Neural crest cell (in vitro differentiated cells): ENCODE measurements at regions not wholly inside any gene's neighbourhood (a gene's known extent, or its start where the extent isn't known, plus 50 kb on each side); places are given as distances from the start of the nearest gene placed in this dataset.

ENCODE experiments used
- DNase-seq: peaks from one replicate; pipeline ENCODE4 v3.0.0; 2021; ENCODE audit warnings: low read depth, mixed read lengths, low spot score
- H3K27ac Mint-ChIP-seq: one replicate; pipeline ENCODE4 v1.8.0; 2021; ENCODE audit warnings: mild to moderate bottlenecking, mixed read lengths; ENCODE audit not compliant: unreplicated experiment
- H3K27me3 Mint-ChIP-seq: 2 replicates; pipeline ENCODE4 v1.8.0; 2021; ENCODE audit warnings: low read depth, mild to moderate bottlenecking, mixed read lengths
- H3K36me3 Mint-ChIP-seq: 2 replicates; pipeline ENCODE4 v1.8.0; 2021; ENCODE audit warnings: low read depth, mild to moderate bottlenecking, mixed read lengths
- H3K4me1 Mint-ChIP-seq: 2 replicates; pipeline ENCODE4 v1.8.0; 2021; ENCODE audit warnings: mixed read lengths
- H3K4me3 Mint-ChIP-seq: one replicate; pipeline ENCODE4 v1.8.0; 2021; ENCODE audit warnings: mild to moderate bottlenecking, mixed read lengths
- H3K9me3 Mint-ChIP-seq: 2 replicates; pipeline ENCODE4 v1.8.0; 2021; ENCODE audit warnings: mixed read lengths
- TF ChIP-seq, protein P1 (sequence below): fragments of 200-600 bp; sonication (generic); conservative IDR thresholded peaks from 2 replicates; pipeline ENCODE4 v1.5.0; 2021; ENCODE audit warnings: antibody characterized with exemption, mild to moderate bottlenecking

DNA sequence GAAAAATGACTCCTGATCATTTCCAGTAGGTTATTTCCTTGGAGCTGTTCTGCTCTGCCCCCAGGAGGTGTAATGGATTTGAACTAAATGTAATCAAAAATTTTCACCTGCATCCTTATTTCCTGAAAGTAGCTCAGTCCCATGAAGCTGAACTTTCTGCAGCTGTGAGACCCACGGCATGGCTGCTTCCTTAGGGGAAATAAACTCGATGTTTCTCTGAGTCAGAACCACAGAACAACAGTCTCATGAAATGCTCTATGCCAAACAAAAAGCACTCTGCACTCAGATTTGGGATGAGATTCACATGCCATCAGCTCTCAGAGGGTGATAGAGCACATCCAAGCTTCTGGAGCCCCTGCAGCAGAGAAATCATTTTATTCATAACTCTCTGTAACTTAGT lies 224.1 kb upstream of the PLEKHG7 start:
- Mint-ChIP-seq H3K4me3 (no peak overlapping the region), H3K4me1 (peaks cover 4% of the 10 kb centered on the region), H3K36me3 (peaks cover 2% of the 10 kb centered on the region), H3K9me3 (peaks cover 8% of the 10 kb centered on the region), H3K27me3 (no peaks in the 10 kb centered on the region), H3K27ac (no peak overlapping the region)
- DNase-seq = no peak
- TF ChIP-seq, protein P1, sequence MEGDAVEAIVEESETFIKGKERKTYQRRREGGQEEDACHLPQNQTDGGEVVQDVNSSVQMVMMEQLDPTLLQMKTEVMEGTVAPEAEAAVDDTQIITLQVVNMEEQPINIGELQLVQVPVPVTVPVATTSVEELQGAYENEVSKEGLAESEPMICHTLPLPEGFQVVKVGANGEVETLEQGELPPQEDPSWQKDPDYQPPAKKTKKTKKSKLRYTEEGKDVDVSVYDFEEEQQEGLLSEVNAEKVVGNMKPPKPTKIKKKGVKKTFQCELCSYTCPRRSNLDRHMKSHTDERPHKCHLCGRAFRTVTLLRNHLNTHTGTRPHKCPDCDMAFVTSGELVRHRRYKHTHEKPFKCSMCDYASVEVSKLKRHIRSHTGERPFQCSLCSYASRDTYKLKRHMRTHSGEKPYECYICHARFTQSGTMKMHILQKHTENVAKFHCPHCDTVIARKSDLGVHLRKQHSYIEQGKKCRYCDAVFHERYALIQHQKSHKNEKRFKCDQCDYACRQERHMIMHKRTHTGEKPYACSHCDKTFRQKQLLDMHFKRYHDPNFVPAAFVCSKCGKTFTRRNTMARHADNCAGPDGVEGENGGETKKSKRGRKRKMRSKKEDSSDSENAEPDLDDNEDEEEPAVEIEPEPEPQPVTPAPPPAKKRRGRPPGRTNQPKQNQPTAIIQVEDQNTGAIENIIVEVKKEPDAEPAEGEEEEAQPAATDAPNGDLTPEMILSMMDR = no peak

DNA sequence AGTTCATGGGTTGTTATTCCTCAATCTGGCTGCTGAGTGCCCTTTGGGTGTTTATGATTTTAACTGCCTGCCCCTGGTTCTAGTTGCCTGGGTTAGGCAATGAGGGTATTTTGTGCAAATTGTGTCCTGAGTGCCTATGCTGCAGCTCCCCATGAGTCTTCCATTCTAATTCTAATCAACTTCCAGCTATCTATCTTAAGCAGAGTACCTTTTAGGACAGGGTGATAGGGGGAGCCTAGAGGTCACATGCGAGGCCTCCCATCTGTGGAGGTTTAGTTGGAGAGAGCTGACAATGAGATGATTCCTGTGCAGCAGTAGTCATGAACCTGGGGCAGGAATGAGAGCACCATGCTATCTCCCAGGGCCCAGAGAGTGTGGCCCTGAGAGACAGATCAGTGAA lies 225.9 kb upstream of the PLEKHG7 start:
- Mint-ChIP-seq H3K27ac (no peak overlapping the region), H3K4me1 (peaks cover 10% of the 10 kb centered on the region), H3K27me3 (no peaks in the 10 kb centered on the region), H3K9me3 (peaks cover 8% of the 10 kb centered on the region), H3K36me3 (peaks cover 2% of the 10 kb centered on the region), H3K4me3 (no peak overlapping the region)
- TF ChIP-seq, protein P1 = no peak
- DNase-seq = no peak

DNA sequence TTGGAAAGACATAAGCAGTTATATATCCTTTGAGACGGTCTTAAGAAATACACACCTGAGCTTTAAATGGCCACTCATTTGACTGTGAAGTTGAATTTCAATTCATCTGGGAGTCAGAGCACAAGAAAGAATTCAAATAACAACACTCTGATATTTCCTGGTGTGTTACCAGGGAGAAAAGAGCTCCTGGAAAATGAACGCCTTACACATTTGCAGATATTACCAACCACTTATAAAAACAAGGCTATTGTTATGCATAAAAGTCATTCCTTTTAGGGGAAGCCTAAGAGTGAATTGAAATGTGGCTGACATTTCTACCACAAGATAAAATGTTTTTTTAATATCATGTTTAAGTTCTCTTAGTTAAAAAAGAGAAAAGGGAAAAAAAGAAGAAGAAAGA lies 229.2 kb upstream of the PLEKHG7 start:
- Mint-ChIP-seq H3K27ac (no peak overlapping the region), H3K36me3 (peaks cover 2% of the 10 kb centered on the region), H3K4me1 (peaks cover 27% of the 10 kb centered on the region), H3K4me3 (no peak overlapping the region), H3K9me3 (peaks cover 6% of the 10 kb centered on the region), H3K27me3 (no peaks in the 10 kb centered on the region)
- TF ChIP-seq, protein P1 = no peak
- DNase-seq = no peak

DNA sequence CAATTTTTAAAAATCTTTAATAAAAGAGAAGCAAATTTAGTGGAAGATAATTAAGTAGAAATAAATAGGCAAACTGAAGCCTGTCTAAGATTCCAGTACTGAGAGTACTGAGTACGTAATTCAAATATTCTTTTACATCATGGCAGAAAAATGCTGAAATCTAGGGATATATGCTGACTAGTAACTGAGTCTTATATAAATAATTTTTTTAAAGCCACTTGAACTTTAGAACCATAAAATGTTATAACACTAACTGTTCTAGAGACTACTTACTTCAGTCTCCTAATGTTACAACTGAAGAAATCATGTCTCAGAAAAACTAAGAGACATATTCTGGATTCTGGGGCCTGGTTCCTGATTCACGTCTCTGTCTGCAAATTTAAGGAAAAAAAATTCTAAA lies 230.6 kb upstream of the PLEKHG7 start:
- peaks cover 4% of the 10 kb centered on the region for H3K36me3 Mint-ChIP-seq
- H3K9me3 Mint-ChIP-seq = peaks cover 6% of the 10 kb centered on the region
- H3K4me3 Mint-ChIP-seq = no peak overlapping the region
- H3K4me1 Mint-ChIP-seq = peaks cover 37% of the 10 kb centered on the region
- H3K27me3 Mint-ChIP-seq = no peaks in the 10 kb centered on the region
- H3K27ac Mint-ChIP-seq = no peak overlapping the region
- DNase-seq = no peak
- TF ChIP-seq, protein P1 = no peak

DNA sequence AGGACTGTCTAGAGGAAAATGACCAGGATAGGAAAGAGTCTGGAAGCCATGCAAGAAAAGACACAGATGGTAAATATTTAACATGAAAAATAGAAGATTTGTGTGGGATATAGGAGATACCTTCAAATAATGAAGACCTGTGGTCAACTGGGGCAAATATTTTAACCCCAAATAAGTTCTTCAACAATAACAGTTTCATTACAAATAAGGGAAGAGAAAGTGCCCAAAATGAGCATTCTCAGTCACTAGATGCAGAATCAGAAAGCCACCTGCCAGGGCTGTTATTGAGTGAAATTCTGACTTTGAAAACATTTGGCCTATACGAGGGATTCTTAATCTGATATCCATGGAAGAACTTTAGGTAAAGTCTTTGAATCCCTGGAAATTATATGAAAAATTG lies 231.2 kb upstream of the PLEKHG7 start:
- Mint-ChIP-seq H3K9me3 (peaks cover 3% of the 10 kb centered on the region), H3K27me3 (no peaks in the 10 kb centered on the region), H3K27ac (no peak overlapping the region), H3K4me1 (peaks cover 40% of the 10 kb centered on the region), H3K4me3 (no peak overlapping the region), H3K36me3 (peaks cover 4% of the 10 kb centered on the region)
- TF ChIP-seq, protein P1 = no peak
- no peak for DNase-seq

DNA sequence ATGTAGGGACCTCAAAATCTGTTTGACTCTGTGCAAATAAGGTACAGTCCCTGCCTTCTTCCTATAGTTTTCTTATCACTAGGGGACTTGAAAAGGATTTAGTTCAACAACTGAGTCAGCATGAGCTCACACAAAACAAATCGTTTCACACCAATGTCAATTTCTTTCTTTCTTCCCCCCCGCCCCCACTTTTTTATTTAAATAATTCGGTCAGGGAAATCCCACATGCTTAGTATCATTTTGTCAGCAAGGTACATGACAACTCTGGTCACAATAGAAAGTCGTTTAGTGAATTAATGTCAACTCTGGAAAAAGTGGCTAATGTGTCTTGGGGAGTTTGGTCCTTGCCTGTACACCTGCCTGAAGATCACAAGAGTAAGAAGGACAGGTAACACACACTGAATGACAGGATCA lies 232.2 kb upstream of the PLEKHG7 start:
- H3K36me3 Mint-ChIP-seq = peaks cover 8% of the 10 kb centered on the region
- peaks cover 6% of the 10 kb centered on the region for H3K9me3 Mint-ChIP-seq
- H3K27me3 Mint-ChIP-seq = no peaks in the 10 kb centered on the region
- DNase-seq = no peak
- H3K27ac Mint-ChIP-seq = peak overlapping the region; percentile 75
- H3K4me1 Mint-ChIP-seq = peaks cover 49% of the 10 kb centered on the region
- TF ChIP-seq, protein P1 = no peak
- H3K4me3 Mint-ChIP-seq = no peak overlapping the region
